GM23248 (cell line): ENCODE measurements at regions not wholly inside any gene's neighbourhood (a gene's known extent, or its start where the extent isn't known, plus 50 kb on each side); places are given as distances from the start of the nearest gene placed in this dataset.

ENCODE experiments used
- EZH2 ChIP-seq: fragments of 200-600 bp; sonication (generic); IDR thresholded peaks from 2 replicates; pipeline ENCODE4 v1.6.1; 2018; ENCODE audit warnings: antibody characterized with exemption, mild to moderate bottlenecking; ENCODE audit not compliant: insufficient read depth, poor library complexity, severe bottlenecking
- EZH2phosphoT487 ChIP-seq: fragments of 200-600 bp; sonication (generic); IDR thresholded peaks from 2 replicates; pipeline ENCODE4 v1.6.1; 2018; ENCODE audit warnings: antibody characterized with exemption, moderate library complexity, mild to moderate bottlenecking, low read depth; ENCODE audit not compliant: insufficient read depth

GRCh38 chr7:41415471-41416207 is 287.3 kb downstream of the INHBA start:
- TF ChIP-seq EZH2phosphoT487, result no peak
- TF ChIP-seq EZH2, result no peak
